ENCODE measurements at regions not wholly inside any gene's neighbourhood (a gene's known extent, or its start where the extent isn't known, plus 50 kb on each side); places are given as distances from the start of the nearest gene placed in this dataset.
A peak's percentile ranks its signal among the peaks of the same experiment; 100 is the strongest.

GRCh38 chr5:167243463-167243862 lies 1048.0 kb upstream of the WWC1 start:
- DNase-seq: no peak

DNA sequence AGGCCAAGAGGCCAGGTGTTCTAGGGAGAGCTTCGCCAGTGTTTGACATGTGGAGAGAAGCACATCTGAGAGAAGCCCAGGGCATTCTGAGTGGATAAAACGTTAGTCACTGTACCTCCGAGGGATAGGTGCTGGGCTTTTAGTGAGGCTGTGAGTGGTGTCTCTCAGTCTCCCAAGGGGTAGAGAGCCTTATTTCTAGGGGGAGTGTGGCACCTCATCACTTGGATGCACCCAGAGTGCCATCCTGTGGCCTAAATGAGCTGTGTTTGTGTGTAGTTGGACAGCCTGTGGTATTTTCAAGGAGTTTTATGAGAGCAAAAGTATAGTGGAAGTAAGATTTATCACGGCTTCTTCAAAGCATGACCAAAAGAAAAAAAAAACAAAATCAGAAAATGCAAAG lies 1046.9 kb upstream of the WWC1 start:
- peak; percentile 44 for DNase-seq

DNA sequence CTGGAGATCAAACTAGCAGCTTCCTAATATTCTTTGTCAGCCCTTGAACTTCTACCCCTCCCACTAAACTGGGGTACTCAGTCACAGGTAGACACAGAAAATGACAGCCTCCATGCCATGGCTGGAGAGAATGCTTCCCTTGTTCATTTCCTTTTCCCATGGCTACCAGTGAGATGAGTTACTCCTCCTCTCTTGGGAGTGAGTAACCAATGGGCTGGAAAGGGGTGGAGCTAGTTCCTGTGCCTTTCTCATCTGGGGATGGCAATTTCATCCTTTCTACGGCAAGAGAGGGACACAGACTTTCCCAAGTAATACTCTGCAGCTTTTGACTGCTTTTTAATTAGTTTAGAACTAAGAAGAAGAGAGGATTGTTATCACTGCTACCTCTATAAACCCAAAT lies 1045.6 kb upstream of the WWC1 start:
- DNase-seq: no peak

GRCh38 chr5:167247816-167248215 lies 1043.6 kb upstream of the WWC1 start:
- no peak for DNase-seq

- no peak for DNase-seq
Measured at GRCh38 chr5:167248257-167248656, 1043.2 kb upstream of the WWC1 start.

- no peak for DNase-seq
Measured at GRCh38 chr5:167250996-167251395, 1040.4 kb upstream of the WWC1 start.

DNA sequence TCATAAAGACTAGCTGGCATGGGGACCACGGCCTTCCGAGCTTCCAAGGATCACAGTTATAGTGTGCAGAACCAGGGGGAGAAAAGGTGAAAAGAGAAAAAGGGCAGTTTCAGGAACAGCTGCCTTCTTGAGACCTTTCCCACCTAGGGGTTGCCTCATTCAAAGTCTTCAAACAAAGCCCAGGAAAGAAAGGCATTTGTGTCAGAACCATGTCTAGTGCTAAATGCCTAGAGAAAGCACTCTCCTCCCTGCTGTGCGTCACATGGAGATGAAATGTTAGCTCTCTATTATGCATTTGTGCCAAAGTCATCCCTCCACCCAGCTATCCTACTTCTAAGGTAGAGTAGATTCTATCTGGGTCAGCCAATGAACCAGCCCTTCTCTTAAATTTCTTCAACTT lies 1037.3 kb upstream of the WWC1 start:
- DNase-seq: no peak

DNA sequence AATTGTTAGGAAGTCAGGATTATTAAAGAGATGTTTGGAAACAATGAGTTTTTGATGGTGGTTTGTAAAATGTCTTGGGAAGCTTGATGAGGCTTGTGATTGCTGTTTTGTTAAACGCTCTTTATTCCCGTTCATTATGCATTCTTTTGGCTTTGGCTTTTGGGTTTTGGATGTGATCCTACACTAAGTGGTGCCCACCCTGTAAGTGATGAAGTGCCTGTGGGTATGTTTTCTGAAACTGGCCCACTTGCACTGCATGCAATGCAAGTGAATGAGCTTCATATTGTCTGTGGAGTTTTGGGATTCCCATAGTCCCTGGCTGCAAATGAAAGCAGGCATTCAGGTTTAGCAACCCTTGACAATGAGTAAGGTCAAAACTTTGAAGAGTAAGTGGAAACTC lies 1035.5 kb upstream of the WWC1 start:
- DNase-seq: no peak

- no peak for DNase-seq
Measured at GRCh38 chr5:167259806-167260205, 1031.6 kb upstream of the WWC1 start.

- no peak for DNase-seq
Measured at GRCh38 chr5:167261309-167262100, 1029.9 kb upstream of the WWC1 start.

- DNase-seq: no peak
Measured at GRCh38 chr5:167263185-167263584, 1028.3 kb upstream of the WWC1 start.

DNA sequence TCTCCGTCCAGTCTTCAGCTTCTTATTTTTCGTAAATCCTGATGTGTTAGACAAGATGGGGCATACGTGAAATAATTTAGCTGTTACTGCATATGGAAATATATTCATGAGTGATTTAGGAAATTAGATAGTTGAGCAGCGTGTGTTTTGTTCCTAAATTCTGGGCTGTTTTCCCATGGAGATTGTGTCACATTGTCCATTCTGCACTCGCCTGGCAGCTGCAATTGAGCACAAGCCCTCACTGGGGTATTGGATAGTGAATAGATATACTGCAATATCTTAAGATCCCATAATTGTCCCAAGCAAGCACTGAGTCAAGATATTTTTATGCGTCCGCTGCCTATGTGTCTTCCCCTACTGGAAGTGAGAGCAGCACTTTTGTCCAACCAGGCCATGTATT lies 1027.1 kb upstream of the WWC1 start:
- DNase-seq: no peak

DNA sequence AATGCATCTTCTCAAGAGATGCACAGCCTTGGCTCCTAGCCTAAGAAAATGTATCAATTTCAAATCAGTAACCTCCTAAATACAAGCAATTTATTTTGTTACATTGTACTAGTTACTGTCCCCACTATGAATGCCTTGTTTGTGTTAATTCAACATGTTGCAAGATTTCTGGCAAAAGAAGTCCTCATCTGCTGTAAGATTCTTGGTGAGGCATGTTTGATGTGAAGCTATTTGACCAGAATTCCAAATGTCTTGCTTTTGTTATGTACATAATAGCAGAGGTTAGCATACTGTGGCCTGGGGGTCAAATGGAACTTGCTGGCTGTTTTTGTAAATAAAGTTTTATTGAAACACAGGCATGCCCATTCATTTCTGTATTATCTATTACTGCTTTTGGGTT lies 1023.1 kb upstream of the WWC1 start:
- DNase-seq: no peak

DNA sequence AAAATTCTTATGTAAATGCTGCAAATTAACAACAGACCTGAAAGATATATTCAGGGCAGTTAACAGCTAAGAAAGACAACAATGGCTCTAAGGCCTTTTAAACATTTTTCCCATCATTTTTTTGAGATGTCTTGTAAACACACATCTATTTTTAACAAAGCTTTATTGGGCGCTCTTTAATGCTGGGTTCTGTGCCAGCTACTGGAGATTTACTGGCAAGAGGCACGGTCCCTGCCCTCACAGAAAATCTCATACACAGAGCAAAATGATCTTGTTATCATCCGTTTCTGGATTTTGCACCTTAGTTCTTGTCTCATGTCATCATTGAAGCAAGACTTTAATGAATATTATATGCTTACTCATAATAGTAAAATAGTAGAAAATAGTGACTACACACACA lies 1022.3 kb upstream of the WWC1 start:
- no peak for DNase-seq

- no peak for DNase-seq
Measured at GRCh38 chr5:167271081-167271480, 1020.4 kb upstream of the WWC1 start.

DNA sequence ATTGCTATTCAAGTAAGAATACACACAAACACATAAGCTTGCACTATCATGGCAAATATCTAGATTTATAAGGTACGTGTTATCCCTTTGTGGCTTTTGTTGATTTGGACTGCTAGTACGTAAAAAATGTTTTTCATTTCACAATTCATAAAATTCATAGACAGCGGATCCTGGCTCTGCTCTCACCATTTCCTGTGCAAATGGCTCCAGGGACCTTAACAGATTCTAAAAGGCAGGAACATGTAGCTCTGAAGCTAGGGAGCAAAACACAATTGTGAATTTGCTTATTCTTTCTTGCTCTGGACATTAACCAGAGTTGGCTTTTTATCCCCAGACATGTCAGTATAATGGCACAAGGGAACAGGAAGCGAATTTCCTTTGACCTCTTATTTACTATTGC lies 1019.9 kb upstream of the WWC1 start:
- DNase-seq: no peak

GRCh38 chr5:167280111-167280510 lies 1011.3 kb upstream of the WWC1 start:
- no peak for DNase-seq

- DNase-seq: no peak
Measured at GRCh38 chr5:167281925-167282324, 1009.5 kb upstream of the WWC1 start.

DNA sequence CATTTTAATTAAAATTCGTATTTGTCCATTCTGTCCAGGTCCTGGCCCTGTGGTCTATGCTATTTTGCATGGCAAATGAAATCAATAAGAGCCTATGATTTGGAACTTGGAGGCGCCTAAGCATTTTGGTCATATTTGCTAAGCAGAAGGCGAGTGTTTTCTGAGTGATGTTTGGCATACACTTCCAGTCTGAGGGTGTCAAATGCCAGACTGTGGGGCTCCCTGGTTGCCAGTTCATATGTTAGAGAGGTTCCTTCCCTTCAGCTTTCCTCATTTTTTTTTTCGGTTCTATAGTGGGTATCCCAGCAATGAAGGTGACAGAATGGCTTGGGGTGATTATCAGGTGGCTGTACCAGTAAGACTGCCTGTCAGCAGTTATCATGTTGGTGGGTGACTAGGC lies 1007.8 kb upstream of the WWC1 start:
- DNase-seq: no peak

DNA sequence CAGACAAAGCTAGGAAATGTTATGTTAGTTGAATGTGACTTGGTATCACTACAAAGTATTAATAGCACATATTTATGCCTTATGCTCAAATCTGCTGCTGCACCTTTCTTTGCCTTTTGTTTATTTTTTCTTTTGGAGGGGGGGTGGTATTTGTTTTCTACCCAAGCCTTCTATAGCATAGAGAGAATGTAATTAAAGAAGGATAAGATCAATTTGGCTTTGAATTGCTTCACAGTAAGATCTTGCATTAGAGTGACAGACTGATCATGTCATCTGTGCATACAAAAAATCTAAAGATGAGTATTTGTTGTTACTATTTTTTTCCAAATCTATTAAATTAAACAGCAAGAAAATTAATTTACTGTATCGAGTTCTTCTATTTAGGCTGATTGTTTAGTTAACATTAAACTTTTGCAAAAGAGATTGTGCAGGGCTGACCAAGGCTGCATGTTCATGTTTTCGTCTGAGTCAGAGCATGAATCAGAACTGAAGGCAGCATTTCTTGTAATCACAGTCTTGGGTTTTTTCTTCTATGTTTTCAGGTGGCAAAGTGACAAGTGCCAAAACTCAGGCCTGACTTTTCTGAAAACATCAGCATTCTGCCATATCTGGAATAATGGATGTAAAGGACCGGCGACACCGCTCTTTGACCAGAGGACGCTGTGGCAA lies 1007.1 kb upstream of the WWC1 start:
- DNase-seq: no peak

DNA sequence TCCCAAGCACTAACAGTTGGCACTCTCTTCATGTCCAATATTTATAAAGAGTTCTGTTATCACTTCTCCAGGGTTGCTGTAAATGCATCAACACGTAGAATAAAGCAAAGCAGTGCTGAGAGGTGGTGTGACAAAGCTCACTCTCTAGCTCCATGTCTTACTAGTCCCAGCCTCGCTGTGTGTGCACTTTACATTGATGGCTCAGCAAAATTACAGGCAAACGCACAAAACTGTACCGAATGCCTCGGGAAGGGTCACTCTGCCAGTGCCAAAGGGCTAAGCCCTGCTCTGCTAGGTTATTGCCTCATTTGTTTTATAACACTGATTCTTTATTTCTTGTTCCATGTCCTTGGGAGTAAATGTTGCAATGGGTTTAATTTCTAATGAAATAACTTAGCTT lies 1005.9 kb upstream of the WWC1 start:
- no peak for DNase-seq

- no peak for DNase-seq
Measured at GRCh38 chr5:167286891-167287290, 1004.6 kb upstream of the WWC1 start.

GRCh38 chr5:167290478-167290877 lies 1001.0 kb upstream of the WWC1 start:
- no peak for DNase-seq

GRCh38 chr5:167294882-167295680 lies 996.4 kb upstream of the WWC1 start:
- no peak for DNase-seq

Measured in right hindlimb (tissue), 1 donor.